GM21360 (cell line): ENCODE measurements at regions not wholly inside any gene's neighbourhood (a gene's known extent, or its start where the extent isn't known, plus 50 kb on each side); places are given as distances from the start of the nearest gene placed in this dataset.

Experiments used
- ATAC-seq: cut with Tn5 transposase; IDR thresholded peaks from one replicate; pipeline ENCODE4 v1.9.1; 2021; ENCODE audit warnings: mild to moderate bottlenecking, moderate library complexity; ENCODE audit not compliant: unreplicated experiment

DNA sequence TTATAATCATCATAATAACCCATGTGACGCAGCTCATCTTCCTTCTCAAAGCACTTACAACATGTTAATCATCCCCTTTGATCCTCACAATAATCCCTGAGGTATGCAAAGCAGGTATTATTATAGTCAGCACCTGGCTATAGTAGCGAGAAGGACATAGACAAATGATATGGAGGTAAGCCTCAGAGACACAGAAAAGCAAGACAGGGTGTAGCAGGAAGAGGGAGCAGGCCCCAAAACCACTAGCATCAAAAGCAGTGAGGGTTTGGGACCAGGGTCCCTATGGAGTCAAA, 139.2 kb upstream of the SLC30A5 start:
- ATAC-seq, result no peak

GRCh38 chr5:68957591-68957990, 136.2 kb upstream of the SLC30A5 start:
- ATAC-seq, result no peak

DNA sequence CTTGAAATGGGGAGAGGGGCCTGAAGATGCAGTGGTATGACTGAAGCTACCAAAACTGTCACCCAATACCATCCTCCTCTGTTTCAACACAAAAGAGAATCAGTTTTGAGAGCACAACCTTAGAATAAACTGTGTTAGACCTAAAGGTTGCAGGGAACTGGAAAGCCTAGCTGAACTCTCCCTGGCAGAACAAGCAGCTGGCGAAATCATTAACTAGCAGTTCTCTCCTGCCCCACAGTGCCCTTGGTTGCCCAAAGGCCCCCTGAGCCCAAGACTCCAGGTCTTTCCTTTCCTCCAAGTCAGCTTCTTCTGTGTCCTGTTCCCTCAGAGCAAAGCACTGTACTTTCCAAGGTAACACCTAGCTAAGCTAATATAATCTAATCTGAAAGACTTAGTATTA, 135.4 kb upstream of the SLC30A5 start:
- ATAC-seq, result no peak

DNA sequence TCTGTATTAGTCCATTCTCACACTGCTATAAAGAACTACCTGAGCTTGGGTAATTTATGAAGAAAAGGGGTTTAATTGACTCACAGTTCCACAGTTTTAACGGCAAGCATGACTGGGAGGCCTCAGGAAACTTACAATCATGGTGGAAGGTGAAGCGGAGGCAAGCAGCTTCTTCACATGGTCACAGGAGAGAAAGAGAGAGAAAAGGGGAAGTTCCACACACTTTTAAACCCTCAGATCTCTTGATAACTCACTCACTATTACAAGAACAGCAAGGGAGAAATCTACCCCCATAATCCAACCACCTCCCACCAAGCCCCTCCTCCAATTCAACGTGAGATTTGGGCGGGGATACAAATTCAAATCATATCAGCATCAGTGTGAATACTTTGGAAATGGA, 133.4 kb upstream of the SLC30A5 start:
- no peak for ATAC-seq

- no peak for ATAC-seq
Observed at GRCh38 chr5:68960961-68961360, 132.9 kb upstream of the SLC30A5 start.

GRCh38 chr5:68961762-68962161, 132.1 kb upstream of the SLC30A5 start:
- ATAC-seq, result no peak

DNA sequence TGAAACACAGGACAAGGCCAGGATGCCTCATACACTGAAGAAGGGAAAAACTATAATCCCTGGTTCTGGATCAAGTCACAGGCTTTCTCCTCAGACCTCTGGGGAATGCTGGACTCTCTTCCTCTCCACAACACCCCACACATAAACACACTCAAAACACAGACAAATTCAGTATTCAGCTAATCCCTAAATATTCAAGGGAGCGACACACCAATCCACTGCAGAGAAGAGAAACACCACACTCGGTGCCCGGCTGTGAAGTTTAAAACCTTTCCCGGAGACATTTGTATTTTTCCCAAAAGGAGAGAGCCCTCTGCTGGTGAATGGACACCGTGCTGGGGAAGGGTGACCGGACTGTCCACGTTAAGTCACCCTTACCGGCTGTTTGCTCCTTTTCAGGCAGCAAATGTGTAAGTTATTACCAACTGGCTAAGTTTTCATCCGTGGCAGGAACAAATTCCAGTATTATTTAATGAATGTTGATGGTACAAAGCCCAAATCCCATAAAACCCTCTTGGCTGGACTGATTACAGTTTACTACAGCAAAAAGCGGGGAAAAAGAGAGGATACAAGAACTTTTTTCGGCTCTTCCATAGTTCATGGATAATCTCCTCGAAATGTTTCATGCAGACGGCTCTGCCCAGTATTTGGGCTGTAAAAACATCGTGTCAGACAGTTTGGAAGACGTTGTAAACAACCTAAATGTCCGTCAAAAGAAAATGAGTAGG, 130.9 kb upstream of the SLC30A5 start:
- ATAC-seq, result no peak

GRCh38 chr5:68964679-68965078, 129.1 kb upstream of the SLC30A5 start:
- no peak for ATAC-seq

GRCh38 chr5:68965926-68966325, 127.9 kb upstream of the SLC30A5 start:
- no peak for ATAC-seq

DNA sequence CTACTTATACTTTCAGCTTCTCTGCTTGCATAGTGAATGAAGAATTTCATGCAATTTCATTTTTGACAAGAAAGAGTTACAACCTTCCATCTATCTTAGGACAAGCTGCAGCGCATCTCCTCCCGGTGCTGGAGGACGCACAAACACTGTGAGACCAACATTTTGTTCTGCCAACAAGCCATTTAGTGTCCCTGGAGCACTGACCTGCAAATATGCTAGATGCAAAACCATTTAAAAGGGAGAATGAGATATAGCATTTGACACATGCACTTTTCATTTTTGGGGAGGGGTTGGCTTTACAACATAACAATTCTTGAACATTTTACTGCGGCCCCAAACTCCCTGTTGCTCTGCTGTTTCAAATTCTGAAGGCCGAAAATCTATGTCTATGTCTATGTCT, 127.2 kb upstream of the SLC30A5 start:
- no peak for ATAC-seq

DNA sequence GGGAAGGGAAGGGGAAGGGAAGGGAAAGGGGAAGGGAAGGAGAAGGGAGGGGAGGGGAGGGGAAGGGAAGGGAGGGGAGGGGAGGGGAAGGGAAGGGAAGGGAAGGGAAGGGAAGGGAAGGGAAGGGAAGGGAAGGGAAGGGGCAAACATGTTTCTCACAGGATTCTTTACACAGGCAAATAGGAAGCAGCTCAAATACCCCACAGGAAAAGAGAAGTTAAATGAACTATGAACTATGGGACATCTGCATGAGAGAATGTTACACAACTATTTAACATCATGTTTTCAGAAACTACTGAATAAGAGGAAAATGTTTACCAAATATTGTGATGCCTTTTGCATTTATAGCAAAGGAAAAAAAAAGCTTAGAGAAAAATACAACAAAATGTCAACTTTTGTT, 125.4 kb upstream of the SLC30A5 start:
- no peak for ATAC-seq

GRCh38 chr5:68970617-68971016, 123.2 kb upstream of the SLC30A5 start:
- ATAC-seq, result no peak

GRCh38 chr5:68973696-68974095, 120.1 kb upstream of the SLC30A5 start:
- no peak for ATAC-seq

- ATAC-seq, result no peak
Observed at GRCh38 chr5:68983043-68983442, 110.8 kb upstream of the SLC30A5 start.

DNA sequence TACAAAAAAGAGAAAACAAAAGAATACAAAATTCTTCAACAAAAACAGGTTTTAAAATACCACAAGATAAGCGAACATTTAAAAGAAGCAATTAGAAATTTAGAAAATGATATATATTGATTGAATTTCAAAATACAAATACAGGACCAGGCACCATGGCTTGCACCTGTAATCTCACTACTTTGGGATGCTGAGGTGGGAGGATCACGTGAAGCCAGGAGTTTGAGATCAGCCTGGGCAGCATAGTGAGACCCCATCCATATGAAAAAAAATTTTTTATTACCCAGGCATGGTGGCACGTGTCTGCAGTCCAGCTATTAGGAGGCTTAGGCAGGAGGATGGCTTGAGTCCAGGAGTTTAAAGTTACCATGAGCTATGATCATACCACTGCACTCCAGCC, 109.9 kb upstream of the SLC30A5 start:
- ATAC-seq, result no peak

- no peak for ATAC-seq
Observed at GRCh38 chr5:68991279-68992084, 102.3 kb upstream of the SLC30A5 start.

- ATAC-seq, result no peak
Observed at GRCh38 chr5:68994645-68995044, 99.2 kb upstream of the SLC30A5 start.

- ATAC-seq, result no peak
Observed at GRCh38 chr5:68995845-68996545, 97.8 kb upstream of the SLC30A5 start.

GRCh38 chr5:68999181-68999580, 94.6 kb upstream of the SLC30A5 start:
- ATAC-seq, result no peak

DNA sequence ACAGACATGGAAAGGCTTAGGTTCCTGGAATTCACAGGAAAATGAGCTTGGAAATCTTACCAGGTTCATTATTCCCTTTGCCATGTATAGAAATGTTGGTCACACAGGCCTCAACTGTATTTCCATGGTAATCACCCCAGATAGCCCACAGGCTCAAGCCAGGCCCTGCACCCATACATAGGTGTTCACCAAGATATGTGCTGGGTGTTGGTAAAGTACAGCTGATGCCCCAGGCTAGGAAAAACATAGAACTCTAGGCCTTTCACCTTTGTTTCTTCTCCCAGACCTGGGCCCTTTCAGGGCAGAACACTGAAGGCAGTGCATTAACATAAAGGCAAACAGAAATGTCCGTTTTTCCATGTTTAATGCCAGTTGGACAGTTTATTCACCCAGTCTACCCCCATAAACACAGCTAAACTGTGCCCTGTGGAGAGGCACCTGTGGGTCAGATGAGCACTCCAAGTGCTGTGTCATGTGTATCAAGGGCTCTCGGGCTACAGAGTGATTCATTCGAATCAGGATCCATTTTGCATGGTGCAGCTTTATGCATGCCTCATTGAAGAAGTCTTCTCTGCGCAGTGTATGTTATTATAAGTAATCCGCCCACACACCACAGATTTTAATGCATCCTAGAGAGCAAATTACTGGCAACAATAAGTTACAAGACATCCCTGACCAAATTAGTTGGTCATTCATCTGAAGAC, 93.4 kb upstream of the SLC30A5 start:
- no peak for ATAC-seq

DNA sequence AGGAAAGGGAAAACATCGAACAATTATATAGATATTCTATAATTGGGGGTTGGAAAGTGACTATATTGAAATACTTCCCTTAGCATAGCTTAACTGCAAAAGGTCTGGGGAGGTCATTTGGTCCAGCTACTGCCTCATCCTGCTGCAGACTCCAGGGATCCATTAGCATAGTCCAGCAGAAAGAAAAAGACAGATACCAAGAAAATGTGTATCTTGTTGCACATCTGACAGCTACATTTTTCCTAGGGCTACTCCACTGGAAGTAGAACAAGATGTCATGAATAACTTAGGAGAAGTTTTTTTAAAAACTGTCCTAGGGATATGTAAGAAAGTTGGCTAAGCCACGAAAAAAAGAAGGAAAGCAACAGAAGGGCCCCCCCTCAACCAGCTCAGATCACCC, 92.9 kb upstream of the SLC30A5 start:
- no peak for ATAC-seq
